ENCODE measurements at regions not wholly inside any gene's neighbourhood (a gene's known extent, or its start where the extent isn't known, plus 50 kb on each side); places are given as distances from the start of the nearest gene placed in this dataset.

- TF ChIP-seq PATZ1 (CRISPR knock-in tag; IDR thresholded peaks at IDR 0.05; ENCODE audit: borderline replicate concordance) (no peak), RARB (CRISPR knock-in tag; IDR thresholded peaks at IDR 0.05) (no peak), ZC3H10 (CRISPR knock-in tag; IDR thresholded peaks at IDR 0.05) (no peak), ZNF8 (CRISPR knock-in tag; IDR thresholded peaks at IDR 0.05) (no peak), ESRRG (CRISPR knock-in tag; IDR thresholded peaks at IDR 0.05) (no peak), CSDC2 (CRISPR knock-in tag; IDR thresholded peaks at IDR 0.05) (no peak), CSRNP3 (CRISPR knock-in tag; IDR thresholded peaks at IDR 0.05) (no peak), BACH2 (CRISPR knock-in tag; IDR thresholded peaks at IDR 0.05; ENCODE audit: borderline replicate concordance) (no peak), ZFP30 (CRISPR knock-in tag; IDR thresholded peaks at IDR 0.05) (no peak), SNAI2 (CRISPR knock-in tag; IDR thresholded peaks at IDR 0.05) (no peak)
Measured at GRCh38 chr18:78006006-78006773, 756.5 kb downstream of the GALR1 start.
